SH-SY5Y (cell line): ENCODE measurements at regions not wholly inside any gene's neighbourhood (a gene's known extent, or its start where the extent isn't known, plus 50 kb on each side); places are given as distances from the start of the nearest gene placed in this dataset.

Experiments used
- GATA2 ChIP-seq: IDR thresholded peaks from 2 replicates; pipeline ENCODE4 v1.6.1; 2011; ENCODE audit warnings: mild to moderate bottlenecking, low read depth, low read length
- GATA3 ChIP-seq: IDR thresholded peaks from 2 replicates; pipeline ENCODE4 v1.6.1; 2011; ENCODE audit warnings: low read depth, mild to moderate bottlenecking, low read length, moderate library complexity

DNA sequence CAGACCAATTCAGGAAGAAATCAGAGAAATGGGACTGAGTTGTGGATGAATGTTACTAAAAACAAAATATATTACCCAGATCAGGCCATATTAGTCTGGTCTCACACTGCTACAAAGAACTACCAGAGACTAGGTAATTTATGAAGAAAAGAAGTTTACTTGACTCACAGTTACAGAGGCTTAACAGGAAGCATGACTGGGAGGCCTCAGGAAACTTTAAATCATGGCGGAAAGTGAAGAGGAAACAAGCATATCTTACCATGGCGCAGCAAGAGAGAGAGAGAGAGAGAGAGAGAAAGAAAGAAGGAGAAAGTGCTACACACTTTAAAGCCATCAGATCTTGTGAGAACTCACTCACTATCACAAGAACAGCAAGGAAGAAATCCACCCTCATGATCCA lies 636.8 kb upstream of the GRM3 start:
- TF ChIP-seq GATA2: no peak
- no peak for TF ChIP-seq GATA3
